ENCODE measurements at regions not wholly inside any gene's neighbourhood (a gene's known extent, or its start where the extent isn't known, plus 50 kb on each side); places are given as distances from the start of the nearest gene placed in this dataset.
A peak's percentile ranks its signal among the peaks of the same experiment; 100 is the strongest.

- Mint-ChIP-seq H3K27ac (no peak overlapping the region), H3K4me3 (no peak overlapping the region), H3K27me3 (ENCODE audit: insufficient read depth) (peaks cover 3% of the 10 kb centered on the region), H3K36me3 (ENCODE audit: low read depth) (peaks cover 13% of the 10 kb centered on the region), H3K4me1 (peaks cover 25% of the 10 kb centered on the region), H3K9me3 (peaks cover 43% of the 10 kb centered on the region)
- H3K9ac ChIP-seq (ENCODE audit: extremely low read depth, low read length, poor library complexity, severe bottlenecking), result no peak overlapping the region
- no peak for TF ChIP-seq CTCF (conservative IDR thresholded peaks at IDR 0.05)
- no peaks in the 10 kb centered on the region for H3K36me3 ChIP-seq (ENCODE audit: control insufficient read depth, insufficient read depth, low read length)
- no peak overlapping the region for H3K27ac ChIP-seq (ENCODE audit: low read depth, low read length)
- no peak overlapping the region for H3K4me3 ChIP-seq (ENCODE audit: low read length)
- WGBS, 2 experiments (ENCODE audit: insufficient coverage in 1 of 2, insufficient read length in 1 of 2), result 97 to 100% methylated on average over 1 to 6 of the region's 6 CpGs
- DNase-seq, result no peak
- H3K4me1 ChIP-seq (ENCODE audit: control insufficient read depth, insufficient read depth, low read length), result peaks cover 14% of the 10 kb centered on the region
- no peaks in the 10 kb centered on the region for H3K27me3 ChIP-seq (ENCODE audit: control insufficient read depth, insufficient read depth, low read length, poor library complexity, severe bottlenecking)
- H3K9me3 ChIP-seq (ENCODE audit: control insufficient read depth, low read length), result peaks cover 47% of the 10 kb centered on the region
Measured at GRCh38 chr2:103135679-103136078, 373.8 kb downstream of the TMEM182 start.

DNA sequence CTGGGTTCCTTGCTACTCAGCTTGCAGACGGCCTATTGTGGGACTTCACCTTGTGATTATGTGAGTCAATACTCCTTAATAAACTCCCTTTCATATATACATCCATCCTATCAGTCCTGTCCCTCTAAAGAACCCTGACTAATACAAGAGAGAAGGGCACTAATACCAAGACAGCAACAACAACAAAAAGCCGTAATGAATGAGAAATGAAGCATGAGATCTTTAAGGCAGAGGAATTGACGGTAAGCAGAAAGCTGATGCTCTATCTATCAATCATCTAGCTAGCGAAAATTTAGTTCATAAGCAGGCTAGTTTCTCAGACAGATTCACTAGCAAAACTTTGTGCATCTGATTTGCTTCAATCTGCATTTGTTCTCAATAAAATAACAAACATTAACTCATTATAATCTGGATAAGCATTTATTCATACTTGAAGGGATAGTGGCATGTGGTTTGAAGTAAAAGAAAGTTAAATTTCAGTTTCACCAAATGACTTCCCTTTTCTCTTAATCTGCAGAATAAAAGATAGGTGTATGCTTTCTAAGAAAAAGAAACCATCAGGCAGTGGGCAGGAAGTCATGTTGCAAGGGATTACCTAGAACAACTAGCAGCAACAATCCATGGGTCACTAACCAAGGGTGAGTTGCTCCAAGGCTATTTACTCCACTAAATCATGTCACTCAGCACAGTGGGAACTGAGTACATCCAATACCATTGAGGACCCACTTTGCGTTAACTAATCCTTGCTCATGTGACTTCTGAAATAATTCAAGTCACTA, 376.5 kb downstream of the TMEM182 start:
- Histone ChIP-seq H3K9ac (ENCODE audit: extremely low read depth, low read length, poor library complexity, severe bottlenecking) (no peak overlapping the region), H3K4me3 (ENCODE audit: low read length) (peak overlapping the region; percentile 46), H3K9me3 (ENCODE audit: control insufficient read depth, low read length) (peaks cover 58% of the 10 kb centered on the region), H3K27me3 (ENCODE audit: control insufficient read depth, insufficient read depth, low read length, poor library complexity, severe bottlenecking) (no peaks in the 10 kb centered on the region), H3K36me3 (ENCODE audit: control insufficient read depth, insufficient read depth, low read length) (peaks cover 5% of the 10 kb centered on the region), H3K4me1 (ENCODE audit: control insufficient read depth, insufficient read depth, low read length) (peaks cover 14% of the 10 kb centered on the region), H3K27ac (ENCODE audit: low read depth, low read length) (no peak overlapping the region)
- Mint-ChIP-seq H3K27ac (no peak overlapping the region), H3K4me3 (no peak overlapping the region), H3K27me3 (ENCODE audit: insufficient read depth) (no peaks in the 10 kb centered on the region), H3K9me3 (peaks cover 50% of the 10 kb centered on the region), H3K36me3 (ENCODE audit: low read depth) (peaks cover 29% of the 10 kb centered on the region), H3K4me1 (peaks cover 32% of the 10 kb centered on the region)
- WGBS, 2 experiments (ENCODE audit: insufficient coverage in 1 of 2, insufficient read length in 1 of 2), result 90 to 100% methylated on average over 4 to 5 of the region's 5 CpGs
- no peak for DNase-seq
- TF ChIP-seq CTCF (conservative IDR thresholded peaks at IDR 0.05), result no peak

DNA sequence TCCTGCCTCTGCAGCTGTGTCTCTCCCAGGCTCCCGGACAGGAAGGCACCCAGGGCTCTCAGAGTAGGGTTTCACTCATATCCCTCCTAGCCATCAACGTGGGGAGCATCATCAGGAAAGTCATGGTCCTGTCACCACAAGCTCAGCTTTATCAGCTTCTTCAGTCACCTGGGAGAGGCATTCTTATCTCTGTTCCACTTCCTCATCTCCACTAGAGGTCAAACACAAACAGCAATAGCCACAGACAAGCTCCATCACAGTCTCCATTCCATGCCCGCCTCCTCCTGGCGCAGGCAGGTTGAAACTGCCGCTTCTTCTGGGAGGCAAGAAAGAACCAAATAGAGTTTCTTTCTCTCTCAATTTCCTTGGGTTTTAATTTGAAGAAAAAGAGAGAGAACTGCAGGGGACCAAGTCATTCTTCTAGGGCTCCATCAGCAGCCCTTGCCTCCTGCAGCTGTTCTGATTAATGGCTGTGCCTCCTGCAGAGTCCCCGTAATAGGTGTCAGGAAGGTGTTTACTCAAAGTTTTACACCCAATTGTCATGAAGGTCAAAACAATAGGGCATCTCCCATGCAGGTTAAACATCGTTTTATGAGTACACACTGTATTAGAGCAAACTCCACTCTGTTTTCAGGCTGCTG, 377.9 kb downstream of the TMEM182 start:
- DNase-seq, result peak; percentile 87
- H3K27ac Mint-ChIP-seq, result peak overlapping the region; percentile 76
- H3K4me3 Mint-ChIP-seq, result no peak overlapping the region
- Histone ChIP-seq H3K27me3 (ENCODE audit: control insufficient read depth, insufficient read depth, low read length, poor library complexity, severe bottlenecking) (no peaks in the 10 kb centered on the region), H3K9ac (ENCODE audit: extremely low read depth, low read length, poor library complexity, severe bottlenecking) (no peak overlapping the region), H3K36me3 (ENCODE audit: control insufficient read depth, insufficient read depth, low read length) (peaks cover 5% of the 10 kb centered on the region), H3K27ac (ENCODE audit: low read depth, low read length) (no peak overlapping the region), H3K4me3 (ENCODE audit: low read length) (peak overlapping the region; percentile 20), H3K4me1 (ENCODE audit: control insufficient read depth, insufficient read depth, low read length) (peaks cover 14% of the 10 kb centered on the region), H3K9me3 (ENCODE audit: control insufficient read depth, low read length) (peaks cover 55% of the 10 kb centered on the region)
- peaks cover 50% of the 10 kb centered on the region for H3K9me3 Mint-ChIP-seq
- 33 to 38% methylated on average over 4 to 7 of the region's 7 CpGs for WGBS, 2 experiments (ENCODE audit: insufficient coverage in 1 of 2, insufficient read length in 1 of 2)
- H3K4me1 Mint-ChIP-seq, result peaks cover 32% of the 10 kb centered on the region
- H3K36me3 Mint-ChIP-seq (ENCODE audit: low read depth), result peaks cover 29% of the 10 kb centered on the region
- no peaks in the 10 kb centered on the region for H3K27me3 Mint-ChIP-seq (ENCODE audit: insufficient read depth)
- peak; percentile 56 for TF ChIP-seq CTCF (conservative IDR thresholded peaks at IDR 0.05)

All from endodermal cell (in vitro differentiated cells).